Fibroblast of upper back skin (primary cell): ENCODE measurements at regions not wholly inside any gene's neighbourhood (a gene's known extent, or its start where the extent isn't known, plus 50 kb on each side); places are given as distances from the start of the nearest gene placed in this dataset.

Source experiments
- DNase-seq: peaks from one replicate; pipeline ENCODE4 v3.0.0-alpha.2; 2013

DNA sequence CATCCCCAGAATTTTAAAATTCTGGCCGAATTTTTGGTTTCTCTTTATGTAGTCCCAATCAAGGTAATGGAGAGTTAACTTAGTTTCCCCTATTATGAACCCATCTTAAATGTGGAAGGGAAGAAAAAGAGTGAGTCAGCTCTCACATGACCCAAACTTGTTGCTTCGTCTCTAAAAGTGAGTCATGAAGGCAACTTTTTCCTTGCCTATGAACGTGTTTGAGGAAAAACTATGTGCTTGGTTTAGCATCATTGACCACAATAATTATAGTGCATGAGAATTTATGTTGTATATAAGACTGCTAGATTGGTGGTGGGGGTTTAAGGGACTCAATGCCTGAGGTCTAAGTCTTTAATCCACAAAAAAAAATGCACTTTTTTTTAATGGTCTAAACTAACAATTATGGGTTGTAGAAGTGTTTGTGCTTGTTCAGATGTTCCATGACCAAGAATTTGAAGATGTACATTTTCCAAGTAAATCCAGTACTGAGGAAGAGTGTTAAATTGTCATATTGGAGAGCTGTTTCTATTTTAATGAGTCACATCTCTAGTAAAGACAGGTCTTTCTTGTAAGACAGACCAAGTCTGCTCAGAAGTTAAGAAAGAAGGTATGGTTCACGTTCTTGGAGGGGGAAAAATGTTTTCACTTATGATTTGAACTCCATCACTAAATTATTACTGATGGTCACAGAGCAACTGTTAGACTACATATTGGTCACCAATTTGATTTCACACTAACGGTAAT is 409.9 kb upstream of the MARCKS start:
- peak; percentile 92 for DNase-seq

DNA sequence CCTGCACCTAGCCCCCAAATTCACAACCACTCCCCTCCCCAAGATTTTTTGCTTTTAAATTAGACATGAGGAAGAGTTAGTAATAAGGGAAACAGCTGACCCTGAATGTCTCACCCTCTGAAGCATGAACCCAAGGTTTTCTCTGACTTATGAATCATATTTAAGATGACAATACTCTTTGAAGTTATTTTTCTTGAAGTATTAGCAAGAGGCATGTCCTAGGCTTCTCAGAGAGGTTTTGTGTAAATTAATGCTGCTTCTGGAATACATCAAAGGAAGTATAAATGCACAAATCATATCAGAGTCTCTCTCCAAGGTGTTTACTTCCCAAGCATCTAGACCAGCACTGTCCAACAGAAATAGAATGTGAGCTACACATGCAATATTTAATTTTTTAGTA is 408.1 kb upstream of the MARCKS start:
- DNase-seq, result peak; percentile 58

DNA sequence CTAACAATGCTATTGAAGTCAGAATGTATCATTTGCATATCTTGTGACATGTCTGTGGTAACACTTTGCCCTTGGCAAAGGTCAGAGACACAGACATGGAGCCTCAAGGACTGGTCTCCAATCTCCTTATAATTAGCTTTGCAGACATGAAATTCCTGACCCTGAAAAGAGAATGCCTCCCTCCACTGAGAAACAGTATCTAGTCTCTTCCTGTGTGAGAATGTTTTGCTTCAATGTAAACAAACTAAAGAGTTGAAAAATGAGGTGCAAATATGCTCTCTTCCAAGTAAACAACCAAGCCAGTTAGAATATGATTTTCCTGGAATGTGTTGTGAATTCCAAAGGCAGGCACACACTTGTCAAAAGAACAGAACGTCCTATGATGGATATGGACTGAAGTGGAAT is 407.1 kb upstream of the MARCKS start:
- DNase-seq, result no peak

DNA sequence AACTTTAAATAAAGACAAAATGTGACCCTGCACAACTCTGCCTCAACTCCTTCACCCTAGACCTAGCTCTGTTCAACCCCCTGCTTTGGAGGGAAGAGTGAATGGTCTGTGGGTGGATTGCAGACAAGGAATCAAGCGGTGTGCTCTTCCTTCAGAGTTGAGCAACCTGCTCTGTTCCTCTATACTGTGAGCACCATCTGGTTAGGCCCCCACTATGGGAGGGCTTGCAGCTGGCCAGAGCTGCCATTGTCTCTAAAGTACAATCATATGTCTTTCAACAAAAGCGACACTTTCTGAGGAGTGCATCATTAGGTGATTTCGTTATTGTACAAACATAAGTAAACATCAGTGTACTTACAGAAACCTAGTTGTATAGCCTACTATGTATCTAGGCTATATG is 406.1 kb upstream of the MARCKS start:
- no peak for DNase-seq

DNA sequence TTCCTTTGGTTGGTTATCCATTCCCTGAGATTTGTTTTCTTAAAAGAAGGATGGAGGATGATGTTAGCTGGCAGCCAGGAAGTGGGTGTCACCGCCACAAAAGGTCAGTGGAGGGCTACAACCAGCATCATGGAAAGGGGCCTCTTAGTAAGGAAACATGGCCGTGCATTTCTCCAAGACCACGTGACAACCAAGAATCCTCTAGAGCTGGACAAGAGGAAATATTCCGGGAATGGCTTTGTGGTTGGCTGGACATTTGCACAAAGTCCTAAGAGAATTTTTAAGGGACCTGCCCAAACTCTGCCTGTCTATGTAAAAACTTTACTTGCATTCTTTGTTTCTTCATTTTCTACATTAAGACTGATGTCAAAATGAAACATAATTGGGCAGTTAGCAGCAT is 399.9 kb upstream of the MARCKS start:
- peak; percentile 89 for DNase-seq

DNA sequence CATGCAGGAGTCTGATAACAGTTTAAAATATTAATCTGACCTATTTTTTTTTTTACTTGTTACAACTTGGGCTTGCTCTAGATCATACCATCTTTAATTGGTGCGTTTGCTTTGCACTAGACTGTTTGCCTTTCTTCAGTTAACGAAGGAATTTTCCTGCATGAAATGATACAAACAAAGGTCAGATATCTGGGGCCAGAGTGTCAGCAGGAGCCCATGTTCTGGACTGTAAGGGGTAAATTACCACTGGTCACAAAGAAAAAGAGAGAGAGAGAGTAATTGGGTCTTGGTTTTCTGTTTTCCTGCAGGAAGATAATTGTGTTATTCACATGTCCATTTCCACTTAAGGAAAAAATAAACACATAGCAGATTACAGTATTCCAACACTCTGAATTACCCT is 399.4 kb upstream of the MARCKS start:
- no peak for DNase-seq

DNA sequence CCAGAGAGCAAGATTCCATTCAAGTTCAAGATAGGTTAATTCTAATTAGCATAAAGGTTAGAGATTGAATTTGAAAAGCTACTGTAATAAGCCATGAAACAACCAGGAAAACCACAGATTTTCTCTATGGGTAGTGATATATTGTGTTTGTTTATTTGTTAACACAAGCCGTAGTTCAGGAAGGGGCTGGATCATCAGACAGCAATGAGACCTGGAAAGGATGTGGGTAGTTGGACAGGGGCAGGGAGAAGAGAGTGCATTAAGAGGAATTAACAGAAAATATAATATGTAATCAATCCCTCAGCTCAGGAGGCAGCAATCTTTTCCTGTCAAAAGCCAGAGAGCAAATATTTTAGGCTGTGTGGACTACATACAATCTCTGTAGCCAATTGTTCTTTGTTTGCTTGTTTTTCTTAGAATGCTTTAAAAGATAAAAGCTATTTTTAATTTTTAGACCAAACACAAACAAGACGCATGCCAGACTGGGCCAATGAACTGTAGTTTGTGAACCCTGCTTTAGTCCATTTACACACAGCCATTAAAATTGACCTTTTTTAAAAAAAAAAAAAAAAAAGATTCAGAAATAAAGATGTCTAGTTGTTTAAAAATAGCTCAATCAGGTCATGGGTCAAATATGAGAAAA is 398.7 kb upstream of the MARCKS start:
- DNase-seq, result no peak

DNA sequence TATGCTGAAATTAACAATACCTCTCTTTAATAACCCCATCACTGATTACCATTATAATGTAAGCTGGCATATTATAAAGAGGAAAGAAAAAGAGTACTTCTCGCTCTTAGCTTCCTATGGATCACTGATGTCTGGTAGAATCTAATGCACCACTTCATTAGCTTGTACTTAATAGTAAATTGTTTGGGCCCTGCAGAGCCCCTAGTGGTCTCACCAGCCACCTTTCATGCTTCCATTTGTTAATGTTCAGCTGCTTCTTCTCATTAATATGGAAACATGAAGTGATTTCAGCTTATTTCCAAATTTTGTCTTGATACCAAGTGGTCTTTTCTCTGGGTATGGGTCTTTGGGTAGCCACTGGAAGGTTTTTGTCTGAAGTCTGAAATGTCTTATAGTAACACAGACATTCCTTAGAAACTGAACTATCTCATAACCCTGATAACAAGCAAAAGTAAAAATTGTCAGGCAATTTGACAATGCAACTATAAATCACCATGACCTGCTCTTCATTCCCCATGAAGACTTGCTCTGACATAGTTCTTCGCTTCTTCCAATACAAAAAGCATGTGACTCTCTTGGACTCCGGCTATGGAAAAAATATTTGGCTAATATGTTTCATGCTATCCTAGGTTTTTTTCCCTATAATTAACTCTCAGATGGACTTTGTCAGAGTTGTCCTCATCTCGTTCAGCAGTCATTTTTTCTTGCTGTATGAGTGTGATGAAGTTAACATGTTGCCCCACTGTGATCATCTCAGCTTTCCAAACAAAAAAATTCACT is 395.8 kb upstream of the MARCKS start:
- DNase-seq, result no peak

DNA sequence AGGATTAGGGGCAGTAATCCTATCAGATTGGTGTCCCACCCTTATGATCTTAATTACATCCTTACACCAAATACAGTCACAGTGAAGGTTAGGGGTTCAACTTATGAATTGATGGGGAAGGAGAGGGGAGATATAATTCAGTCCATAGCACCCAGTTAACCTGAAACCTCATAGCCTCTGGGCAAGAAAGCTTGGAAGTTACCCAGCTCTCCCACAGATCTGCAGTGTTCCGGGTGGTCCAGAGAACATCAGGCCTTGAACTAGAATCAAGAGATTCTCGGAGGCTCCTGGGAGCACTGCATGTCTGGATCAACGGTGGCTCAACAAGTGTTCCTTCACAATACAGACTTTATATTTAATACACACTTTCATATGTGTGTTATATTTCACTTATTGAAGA is 392.6 kb upstream of the MARCKS start:
- DNase-seq, result no peak

DNA sequence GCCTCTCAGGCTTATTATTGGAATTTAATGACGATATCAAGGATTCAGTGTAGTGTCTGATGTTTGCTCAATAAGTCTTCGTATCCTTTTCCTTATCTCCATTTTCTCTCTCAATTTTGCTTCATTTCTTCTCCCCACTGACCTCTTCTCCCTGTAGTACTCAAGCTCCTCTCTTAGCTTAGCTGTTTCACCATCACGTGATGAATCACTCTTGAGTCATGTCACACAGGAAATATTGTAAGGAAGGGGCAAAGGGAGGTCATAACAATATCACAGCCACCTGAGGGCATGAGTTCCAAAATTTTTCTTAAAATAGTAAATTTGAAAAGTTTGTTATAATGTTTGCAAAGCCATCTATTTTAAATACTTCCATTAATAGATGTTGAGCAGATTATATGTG is 392.2 kb upstream of the MARCKS start:
- DNase-seq, result peak; percentile 81

DNA sequence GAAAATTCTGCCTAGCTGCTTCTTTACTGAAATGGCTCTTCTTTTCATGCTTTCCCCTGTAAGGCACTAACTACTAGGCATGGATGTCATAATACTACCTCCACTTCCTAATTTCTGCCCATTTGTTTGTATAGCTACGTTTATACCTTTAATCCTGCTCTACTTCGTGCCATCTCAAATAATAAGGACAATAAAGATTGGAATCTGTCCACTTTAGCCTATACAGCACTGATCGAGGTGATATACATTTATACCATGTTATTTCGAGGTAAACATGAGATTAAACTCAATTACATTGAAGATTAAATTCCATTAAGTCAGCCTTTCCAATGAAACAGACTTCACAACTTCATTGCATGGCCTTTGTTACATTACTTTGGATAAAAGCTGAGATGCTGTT is 390.6 kb upstream of the MARCKS start:
- no peak for DNase-seq

DNA sequence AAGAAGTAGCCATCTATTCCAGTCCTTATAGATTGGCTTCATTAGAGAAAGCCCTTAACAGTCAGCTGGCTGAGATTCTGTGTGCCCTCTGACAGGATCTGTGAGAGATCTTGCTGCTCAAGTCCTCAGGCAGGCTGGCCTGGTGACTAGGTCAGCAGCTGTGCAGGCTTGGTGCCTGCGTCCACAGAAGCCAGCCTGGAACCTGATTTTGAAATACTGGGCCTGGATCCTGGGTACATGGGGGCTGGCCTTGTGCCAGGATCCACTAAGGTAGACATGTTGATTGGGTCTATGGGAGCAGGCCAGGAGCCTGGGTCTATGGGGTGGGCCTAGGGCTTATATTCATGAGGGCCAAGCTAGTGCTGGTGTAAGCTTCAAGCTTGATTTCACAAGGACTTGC is 381.8 kb upstream of the MARCKS start:
- DNase-seq, result no peak

DNA sequence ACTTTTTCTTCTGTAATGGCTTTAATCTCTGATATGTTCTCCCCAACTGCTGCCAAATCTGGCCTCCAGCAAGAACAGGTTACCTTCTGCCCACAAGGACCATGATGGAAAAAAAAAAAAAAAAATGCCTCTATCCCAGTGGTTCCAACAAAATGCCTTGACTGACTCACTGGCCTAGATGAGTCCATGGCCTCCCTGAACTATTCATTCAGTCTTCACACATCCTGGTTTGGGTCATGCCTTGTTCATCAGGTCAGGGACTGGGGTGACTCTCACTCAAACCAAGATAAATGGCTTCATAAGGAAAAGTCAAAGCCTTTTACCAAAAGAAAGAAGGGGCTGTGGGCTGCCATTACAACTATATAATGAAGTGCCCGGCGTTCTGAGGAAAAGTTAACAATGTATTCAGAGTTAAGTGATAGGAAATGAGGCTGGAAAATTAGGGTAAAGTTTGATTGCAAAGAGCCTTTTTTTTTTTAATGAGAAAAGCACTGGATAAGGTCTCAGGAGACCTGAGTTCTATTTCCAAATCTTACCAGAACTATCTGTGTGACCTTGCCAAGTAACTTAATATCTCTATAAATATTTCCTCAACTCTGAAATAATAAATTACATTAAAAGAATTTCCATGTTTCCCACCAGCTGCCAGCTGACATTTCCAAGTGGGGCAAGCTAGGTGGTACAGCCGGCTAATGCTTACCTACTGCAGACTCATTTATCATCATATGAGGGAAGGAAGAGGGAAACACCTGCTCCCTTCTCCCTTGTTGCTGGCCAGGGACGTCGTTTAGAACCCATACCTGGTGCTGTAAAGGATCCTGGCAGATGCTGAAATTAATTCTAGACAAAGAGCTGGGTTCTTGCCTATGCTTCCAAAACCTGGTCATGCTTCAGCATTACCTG is 380.0 kb upstream of the MARCKS start:
- DNase-seq, result peak; percentile 59

DNA sequence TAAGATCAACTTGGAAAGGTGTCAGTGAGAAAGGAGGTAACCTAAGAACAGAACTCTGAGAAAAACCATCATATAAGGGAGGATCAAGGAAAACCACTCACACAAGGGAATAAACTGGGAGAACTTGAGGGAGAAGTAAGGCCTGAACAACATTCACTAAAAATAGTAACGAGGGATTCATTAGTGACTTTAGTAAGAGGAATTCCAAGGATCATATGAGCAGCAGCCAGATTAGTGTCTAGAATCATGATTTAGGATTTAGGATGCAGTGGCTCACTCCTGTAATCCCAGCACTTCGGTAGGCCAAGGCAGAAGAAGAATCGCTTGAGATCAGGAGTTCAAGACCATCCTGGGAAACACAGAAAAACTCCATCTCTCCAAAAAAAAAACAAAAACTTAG is 376.5 kb upstream of the MARCKS start:
- peak; percentile 51 for DNase-seq

DNA sequence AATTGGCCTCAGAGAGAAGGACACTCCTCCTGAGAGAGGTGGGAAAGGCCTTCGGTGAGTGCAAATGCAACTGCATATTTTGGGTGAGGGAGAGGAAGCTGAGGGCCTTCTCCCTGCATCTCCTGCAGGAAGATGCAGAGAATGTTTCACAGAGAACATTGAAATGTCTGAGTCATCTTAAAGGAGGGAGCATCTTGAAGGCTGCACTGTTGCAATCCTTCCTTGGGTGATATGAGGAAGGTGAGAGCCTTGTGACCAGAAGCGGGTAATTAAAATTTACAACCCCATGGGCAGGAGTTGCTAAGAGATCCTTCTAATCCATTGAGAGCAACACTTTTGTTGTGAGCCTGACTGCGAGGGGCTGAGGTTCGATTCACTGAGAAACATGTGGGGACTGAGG is 375.7 kb upstream of the MARCKS start:
- peak; percentile 53 for DNase-seq

DNA sequence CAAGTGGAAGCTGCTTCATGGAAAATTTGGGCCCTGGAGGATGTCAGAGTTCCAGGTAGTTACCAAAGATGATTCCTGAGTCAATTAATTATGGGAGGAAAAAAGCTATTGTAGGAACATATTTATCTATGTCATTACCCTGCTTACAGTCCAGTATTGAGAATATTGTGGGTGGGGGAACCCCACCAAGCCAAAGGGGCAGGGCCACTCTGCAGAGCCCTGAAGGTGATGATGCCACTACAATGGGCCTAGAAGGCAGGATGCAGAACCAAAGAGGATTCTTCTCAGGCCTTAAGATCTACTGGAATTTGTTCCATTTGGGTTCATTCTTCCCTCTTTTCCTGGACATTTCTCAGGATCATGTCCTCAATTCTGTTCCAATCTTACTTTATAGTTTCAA is 375.2 kb upstream of the MARCKS start:
- no peak for DNase-seq

DNA sequence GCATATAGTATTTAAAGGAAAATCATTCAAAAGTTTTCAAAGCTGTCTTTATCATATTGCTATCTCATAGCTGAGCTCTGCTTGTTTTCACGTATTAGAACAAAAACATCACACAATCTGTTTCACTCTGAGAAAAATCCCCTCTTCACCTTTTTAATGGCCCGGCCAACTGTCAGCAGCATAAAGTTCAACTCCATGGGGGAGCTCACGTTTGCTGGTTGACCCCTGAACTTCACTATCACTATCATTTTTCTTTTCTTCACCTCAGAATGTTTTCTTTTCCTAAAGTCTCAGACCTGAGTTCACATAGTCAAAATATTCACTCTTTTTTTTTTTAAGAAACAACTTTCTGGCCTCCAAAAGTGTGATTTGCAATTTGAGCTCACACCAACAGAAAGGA is 374.4 kb upstream of the MARCKS start:
- DNase-seq, result no peak

DNA sequence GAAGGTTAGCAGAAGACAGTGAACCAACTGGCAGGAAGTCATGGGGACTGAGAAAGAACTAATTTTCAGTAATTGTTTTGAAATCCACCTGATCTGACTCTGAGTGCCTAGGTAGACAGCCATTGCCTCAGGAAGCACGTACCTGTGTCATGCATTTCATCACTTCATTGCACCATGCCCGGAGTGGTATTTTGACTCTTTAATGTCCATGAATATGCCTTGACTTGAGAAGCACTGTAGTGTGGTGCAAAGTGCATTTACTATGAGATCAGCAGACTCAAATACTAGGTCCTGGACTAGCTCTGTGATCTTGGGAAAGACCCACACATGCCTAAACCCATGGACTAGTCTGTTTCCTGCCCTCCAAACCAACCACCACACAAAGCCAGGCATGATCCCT is 370.9 kb upstream of the MARCKS start:
- no peak for DNase-seq

DNA sequence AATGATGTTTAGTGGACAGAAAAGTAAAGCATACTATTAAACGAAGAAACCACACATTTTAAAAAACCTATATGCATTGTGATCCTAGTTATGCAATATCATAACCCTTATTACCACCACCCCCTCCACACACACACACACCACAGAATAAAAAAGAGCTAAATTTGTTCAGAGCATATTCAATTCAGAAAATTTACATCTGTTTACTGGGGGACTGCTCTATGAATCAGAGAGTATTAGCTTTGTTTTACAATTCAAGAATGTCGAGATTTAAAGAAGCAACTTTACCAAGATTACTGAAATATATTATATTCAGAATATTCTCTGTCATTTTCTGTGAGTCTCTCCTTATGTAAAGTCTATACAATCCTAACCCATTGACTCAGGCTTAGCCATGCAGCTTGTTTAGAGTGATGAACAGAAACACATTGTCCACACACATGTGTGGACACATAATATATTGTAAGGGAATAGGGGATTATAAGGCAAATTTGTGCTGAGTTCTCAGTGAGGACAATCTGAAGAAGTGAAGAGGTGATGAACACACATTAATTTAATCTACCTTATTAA is 369.6 kb upstream of the MARCKS start:
- no peak for DNase-seq

DNA sequence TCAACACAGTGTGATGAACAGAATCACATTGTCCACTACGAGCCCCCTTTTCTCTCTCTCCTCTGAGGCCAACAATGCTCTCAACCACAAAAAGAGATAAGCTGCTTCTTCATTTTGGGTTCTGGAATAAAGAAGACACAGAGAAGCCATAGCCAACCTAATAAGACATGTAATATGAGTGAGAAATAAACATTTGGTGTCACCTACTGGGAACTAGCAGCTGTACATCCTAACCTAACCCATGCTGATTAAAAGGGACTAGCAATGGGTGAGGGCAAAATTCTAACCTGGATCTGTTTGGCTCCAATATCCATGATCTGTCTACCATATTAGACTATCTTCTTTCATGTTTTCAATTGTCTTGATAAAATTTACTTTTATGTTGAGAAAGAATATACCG is 369.1 kb upstream of the MARCKS start:
- DNase-seq, result no peak

DNA sequence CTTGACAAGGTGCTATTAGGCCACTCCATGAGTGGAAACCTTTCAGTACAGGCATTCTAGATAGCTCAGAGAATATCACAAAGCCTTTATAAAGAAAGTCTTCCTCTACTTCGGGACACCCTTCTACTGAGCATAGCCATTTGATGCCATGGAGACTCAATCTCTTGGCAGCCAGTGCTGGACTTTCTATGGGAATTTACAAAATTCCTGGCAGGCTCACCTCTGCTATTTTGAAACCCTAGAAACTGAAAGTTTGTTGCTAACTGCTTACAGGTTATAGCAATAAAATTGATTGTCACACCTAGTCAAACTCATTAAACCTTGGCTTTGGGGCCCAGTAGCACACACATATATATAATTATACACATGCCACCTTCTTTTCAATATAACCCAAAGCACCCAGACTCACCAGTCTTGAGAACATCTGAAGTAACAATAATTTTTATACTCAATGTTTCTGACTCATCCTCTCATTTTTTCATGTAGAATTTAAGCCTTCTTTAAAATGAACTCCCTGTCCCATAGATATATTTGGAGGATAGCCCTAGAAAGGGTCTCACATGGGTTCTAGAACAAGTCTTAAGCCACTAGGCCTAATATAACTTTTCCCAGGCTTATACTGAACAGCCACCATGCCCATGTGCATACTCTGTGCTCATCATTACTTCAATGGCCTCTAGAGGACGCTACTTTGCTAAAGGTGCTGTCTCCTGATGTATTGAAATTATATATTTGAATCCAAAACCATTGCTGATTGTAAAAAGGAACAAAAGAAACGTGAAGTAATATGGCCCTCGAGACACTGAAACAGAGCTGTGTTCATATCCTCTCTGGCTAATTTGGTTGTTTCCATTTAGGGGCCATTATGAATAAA is 368.1 kb upstream of the MARCKS start:
- no peak for DNase-seq
